ENCODE measurements at regions not wholly inside any gene's neighbourhood (a gene's known extent, or its start where the extent isn't known, plus 50 kb on each side); places are given as distances from the start of the nearest gene placed in this dataset.

- H3K79me2 ChIP-seq (ENCODE audit: insufficient read depth, low read length), result peaks cover 38% of the 10 kb centered on the region
- H3K4me2 ChIP-seq (ENCODE audit: low read length), result peak overlapping the region; percentile 68
- H3F3A ChIP-seq (ENCODE audit: insufficient read depth, low read length), result no peaks in the 10 kb centered on the region
- TF ChIP-seq EZH2 (IDR thresholded peaks at IDR 0.05; ENCODE audit: borderline replicate concordance, low read length) (no peak), CTCF (IDR thresholded peaks at IDR 0.05; ENCODE audit: low read length) (no peak)
- H3K9ac ChIP-seq (ENCODE audit: low read length), result peak overlapping the region; percentile 9; the same call in 1 of the 2 replicates
- no peaks in the 10 kb centered on the region for H3K9me2 ChIP-seq (ENCODE audit: low read depth, low read length)
- peaks cover 61% of the 10 kb centered on the region for H3K4me1 ChIP-seq (ENCODE audit: insufficient read depth, low read length, severe bottlenecking)
- H3K27me3 ChIP-seq (ENCODE audit: insufficient read depth, low read length), result no peaks in the 10 kb centered on the region
- peak overlapping the region; percentile 89 for H3K27ac ChIP-seq (ENCODE audit: low read depth, low read length, poor library complexity, severe bottlenecking)
- H4K20me1 ChIP-seq (ENCODE audit: insufficient read depth, low read length), result no peaks in the 10 kb centered on the region
- H2AFZ ChIP-seq (ENCODE audit: low read length), result no peak overlapping the region
- no peaks in the 10 kb centered on the region for H3K9me3 ChIP-seq (ENCODE audit: low read length)
- peak overlapping the region; percentile 36 for H3K4me3 ChIP-seq (ENCODE audit: low read depth, low read length, poor library complexity, severe bottlenecking)
- peaks cover 57% of the 10 kb centered on the region for H3K36me3 ChIP-seq (ENCODE audit: insufficient read depth, low read length)
Observed at GRCh38 chr6:150764334-150765066, 101.0 kb upstream of the MTHFD1L start.

GRCh38 chr6:150765067-150765764, 100.3 kb upstream of the MTHFD1L start:
- no peaks in the 10 kb centered on the region for H3K9me2 ChIP-seq (ENCODE audit: low read depth, low read length)
- peak overlapping the region; percentile 36 for H3K4me3 ChIP-seq (ENCODE audit: low read depth, low read length, poor library complexity, severe bottlenecking)
- H3K79me2 ChIP-seq (ENCODE audit: insufficient read depth, low read length), result peaks cover 39% of the 10 kb centered on the region
- H3K27ac ChIP-seq (ENCODE audit: low read depth, low read length, poor library complexity, severe bottlenecking), result peak overlapping the region; percentile 89
- H3F3A ChIP-seq (ENCODE audit: insufficient read depth, low read length), result no peaks in the 10 kb centered on the region
- H4K20me1 ChIP-seq (ENCODE audit: insufficient read depth, low read length), result no peaks in the 10 kb centered on the region
- peak overlapping the region; percentile 68 for H3K4me2 ChIP-seq (ENCODE audit: low read length)
- peak overlapping the region; percentile 9; the same call in 1 of the 2 replicates for H3K9ac ChIP-seq (ENCODE audit: low read length)
- peaks cover 61% of the 10 kb centered on the region for H3K4me1 ChIP-seq (ENCODE audit: insufficient read depth, low read length, severe bottlenecking)
- H2AFZ ChIP-seq (ENCODE audit: low read length), result no peak overlapping the region
- TF ChIP-seq CTCF (IDR thresholded peaks at IDR 0.05; ENCODE audit: low read length), result no peak
- TF ChIP-seq EZH2 (IDR thresholded peaks at IDR 0.05; ENCODE audit: borderline replicate concordance, low read length), result no peak
- H3K9me3 ChIP-seq (ENCODE audit: low read length), result no peaks in the 10 kb centered on the region
- peaks cover 62% of the 10 kb centered on the region for H3K36me3 ChIP-seq (ENCODE audit: insufficient read depth, low read length)
- no peaks in the 10 kb centered on the region for H3K27me3 ChIP-seq (ENCODE audit: insufficient read depth, low read length)

- Histone ChIP-seq H3K79me2 (ENCODE audit: insufficient read depth, low read length) (peaks cover 32% of the 10 kb centered on the region; the same call in 1 of the 2 replicates), H3K27ac (ENCODE audit: low read depth, low read length, poor library complexity, severe bottlenecking) (peak overlapping the region; percentile 89), H3K9ac (ENCODE audit: low read length) (peak overlapping the region; percentile 31; the same call in 1 of the 2 replicates), H3K9me2 (ENCODE audit: low read depth, low read length) (no peaks in the 10 kb centered on the region), H3K4me3 (ENCODE audit: low read depth, low read length, poor library complexity, severe bottlenecking) (peak overlapping the region; percentile 19), H3K4me1 (ENCODE audit: insufficient read depth, low read length, severe bottlenecking) (peaks cover 60% of the 10 kb centered on the region), H3K27me3 (ENCODE audit: insufficient read depth, low read length) (no peaks in the 10 kb centered on the region), H3F3A (ENCODE audit: insufficient read depth, low read length) (no peaks in the 10 kb centered on the region), H3K36me3 (ENCODE audit: insufficient read depth, low read length) (peaks cover 71% of the 10 kb centered on the region), H4K20me1 (ENCODE audit: insufficient read depth, low read length) (no peaks in the 10 kb centered on the region), H3K9me3 (ENCODE audit: low read length) (no peaks in the 10 kb centered on the region; the same call in 1 of the 2 replicates), H2AFZ (ENCODE audit: low read length) (no peak overlapping the region), H3K4me2 (ENCODE audit: low read length) (peak overlapping the region; percentile 68)
- no peak for TF ChIP-seq EZH2 (IDR thresholded peaks at IDR 0.05; ENCODE audit: borderline replicate concordance, low read length)
- TF ChIP-seq CTCF (IDR thresholded peaks at IDR 0.05; ENCODE audit: low read length), result no peak
Observed at GRCh38 chr6:150766201-150766997, 99.1 kb upstream of the MTHFD1L start.
